GM12801 (cell line): ENCODE measurements at regions not wholly inside any gene's neighbourhood (a gene's known extent, or its start where the extent isn't known, plus 50 kb on each side); places are given as distances from the start of the nearest gene placed in this dataset.

Experiments used
- CTCF ChIP-seq: IDR thresholded peaks from one replicate; pipeline ENCODE4 v1.5.1; 2011; ENCODE audit warnings: control low read depth; ENCODE audit not compliant: insufficient read length; ENCODE audit errors: extremely low read depth

- TF ChIP-seq CTCF: no peak
Observed at GRCh38 chr17:79220713-79221291, 146.2 kb downstream of the ENGASE start.

- no peak for TF ChIP-seq CTCF
Observed at GRCh38 chr17:79220201-79220712, 145.6 kb downstream of the ENGASE start.

- TF ChIP-seq CTCF: no peak
Observed at GRCh38 chr17:79219208-79219935, 144.7 kb downstream of the ENGASE start.

- TF ChIP-seq CTCF: no peak
Observed at GRCh38 chr17:79218825-79219200, 144.2 kb downstream of the ENGASE start.

- TF ChIP-seq CTCF: no peak
Observed at GRCh38 chr17:79218175-79218824, 143.7 kb downstream of the ENGASE start.

- no peak for TF ChIP-seq CTCF
Observed at GRCh38 chr17:79217473-79218135, 143.0 kb downstream of the ENGASE start.

GRCh38 chr17:79216826-79217225, 142.2 kb downstream of the ENGASE start:
- no peak for TF ChIP-seq CTCF
